Type B pancreatic cell (in vitro differentiated cells): ENCODE measurements at regions not wholly inside any gene's neighbourhood (a gene's known extent, or its start where the extent isn't known, plus 50 kb on each side); places are given as distances from the start of the nearest gene placed in this dataset.
"Not testable (repeated sequence)": the region's sequence is repeated elsewhere in the genome, so short reads cannot be mapped to it uniquely, and the experiment has no call there.

Source experiments
- DNase-seq: peaks from one replicate; pipeline ENCODE4 v3.0.0; 2021; ENCODE audit warnings: mixed read lengths; ENCODE audit not compliant: unreplicated experiment; ENCODE audit errors: extremely low spot score
- H3K27ac Mint-ChIP-seq: 2 replicates; pipeline ENCODE4 v1.8.0; 2021; ENCODE audit warnings: mild to moderate bottlenecking, mixed read lengths
- H3K27me3 Mint-ChIP-seq: 2 replicates; pipeline ENCODE4 v1.8.0; 2021; ENCODE audit warnings: mixed read lengths
- H3K36me3 Mint-ChIP-seq: 2 replicates; pipeline ENCODE4 v1.8.0; 2021; ENCODE audit warnings: mixed read lengths
- H3K4me1 Mint-ChIP-seq: one replicate; pipeline ENCODE4 v1.8.0; 2021; ENCODE audit warnings: mixed read lengths; ENCODE audit not compliant: unreplicated experiment
- H3K4me3 Mint-ChIP-seq: 2 replicates; pipeline ENCODE4 v1.8.0; 2021; ENCODE audit warnings: mild to moderate bottlenecking, mixed read lengths
- H3K9me3 Mint-ChIP-seq: 2 replicates; pipeline ENCODE4 v1.8.0; 2021; ENCODE audit warnings: mixed read lengths
- CTCF ChIP-seq: fragments of 200-600 bp; sonication (generic); conservative IDR thresholded peaks from 2 replicates; pipeline ENCODE4 v1.5.0; 2021; ENCODE audit warnings: antibody characterized with exemption, mild to moderate bottlenecking

DNA sequence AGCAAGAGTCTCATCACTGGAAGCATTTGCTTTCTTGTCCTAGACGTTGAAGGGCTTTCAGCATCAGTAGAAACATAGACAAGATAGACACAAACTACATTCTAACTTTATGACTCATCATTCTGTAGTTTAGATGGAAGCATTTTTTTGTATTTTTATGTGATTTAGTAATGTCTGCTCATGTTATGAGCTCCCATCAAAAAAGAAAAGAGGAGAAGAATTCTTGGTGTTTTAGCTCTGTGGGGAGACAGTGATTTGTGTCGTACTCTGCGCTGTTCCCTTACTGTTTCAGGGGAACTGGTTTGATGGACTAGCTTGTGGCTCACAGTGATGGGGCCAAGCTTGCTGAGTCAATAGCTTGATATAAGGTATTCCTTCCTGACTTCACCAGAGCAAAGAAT, 159.2 kb upstream of the WWC1 start:
- DNase-seq: no peak
- H3K9me3 Mint-ChIP-seq: no peaks in the 10 kb centered on the region
- no peak for TF ChIP-seq CTCF
- no peaks in the 10 kb centered on the region for H3K36me3 Mint-ChIP-seq
- H3K4me3 Mint-ChIP-seq: no peak overlapping the region
- peaks cover 22% of the 10 kb centered on the region for H3K4me1 Mint-ChIP-seq
- H3K27me3 Mint-ChIP-seq: peaks cover 14% of the 10 kb centered on the region
- no peak overlapping the region for H3K27ac Mint-ChIP-seq

DNA sequence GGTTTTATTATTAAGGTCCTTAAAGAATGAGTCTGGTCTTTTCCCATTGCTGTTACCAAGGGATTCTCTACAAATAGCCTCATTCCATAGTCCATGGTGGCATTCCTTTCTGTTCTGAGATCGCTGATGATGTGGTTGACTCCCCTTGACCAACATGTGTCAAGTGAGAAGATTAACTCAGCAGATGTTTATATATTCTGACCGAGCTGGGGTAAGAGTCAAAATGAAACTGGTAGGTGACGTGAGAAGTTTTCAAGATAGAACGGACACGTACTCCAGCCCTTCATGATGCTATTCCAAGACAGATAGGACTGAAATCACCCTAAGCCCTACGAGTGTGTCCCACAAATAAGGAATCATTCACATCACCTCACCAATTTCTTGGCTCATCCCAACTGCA, 155.5 kb upstream of the WWC1 start:
- Mint-ChIP-seq H3K9me3 (no peaks in the 10 kb centered on the region), H3K27me3 (peaks cover 10% of the 10 kb centered on the region), H3K36me3 (no peaks in the 10 kb centered on the region), H3K4me3 (no peak overlapping the region), H3K27ac (no peak overlapping the region), H3K4me1 (peaks cover 6% of the 10 kb centered on the region)
- no peak for TF ChIP-seq CTCF
- DNase-seq: no peak

DNA sequence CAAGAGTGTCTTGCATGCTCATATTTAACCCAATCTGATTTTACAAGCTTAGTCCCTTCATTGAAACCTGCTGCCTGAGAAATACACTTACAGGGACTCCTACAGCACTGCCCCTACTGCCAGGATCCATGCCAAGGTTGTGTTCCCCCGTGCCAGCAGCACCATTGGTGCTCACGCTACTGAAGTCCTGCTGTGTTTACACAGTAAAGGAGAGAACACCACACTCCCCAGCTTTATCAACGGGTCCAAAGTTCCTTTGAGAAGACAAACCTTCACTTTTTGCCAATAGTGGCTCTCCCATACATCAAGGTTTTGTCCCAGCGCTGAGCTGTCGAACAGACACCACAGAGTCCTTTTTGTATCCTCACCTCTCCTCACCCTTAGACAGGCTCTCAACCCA, 155.1 kb upstream of the WWC1 start:
- H3K4me1 Mint-ChIP-seq: peaks cover 6% of the 10 kb centered on the region
- no peak for DNase-seq
- H3K36me3 Mint-ChIP-seq: no peaks in the 10 kb centered on the region
- H3K9me3 Mint-ChIP-seq: no peaks in the 10 kb centered on the region
- H3K27ac Mint-ChIP-seq: no peak overlapping the region
- peaks cover 10% of the 10 kb centered on the region for H3K27me3 Mint-ChIP-seq
- H3K4me3 Mint-ChIP-seq: no peak overlapping the region
- TF ChIP-seq CTCF: no peak

- Mint-ChIP-seq H3K4me3 (no peak overlapping the region), H3K27me3 (peaks cover 10% of the 10 kb centered on the region), H3K4me1 (peaks cover 6% of the 10 kb centered on the region), H3K9me3 (no peaks in the 10 kb centered on the region), H3K36me3 (no peaks in the 10 kb centered on the region), H3K27ac (no peak overlapping the region)
- TF ChIP-seq CTCF: no peak
- no peak for DNase-seq
Measured at GRCh38 chr5:168137265-168137664, 154.2 kb upstream of the WWC1 start.

DNA sequence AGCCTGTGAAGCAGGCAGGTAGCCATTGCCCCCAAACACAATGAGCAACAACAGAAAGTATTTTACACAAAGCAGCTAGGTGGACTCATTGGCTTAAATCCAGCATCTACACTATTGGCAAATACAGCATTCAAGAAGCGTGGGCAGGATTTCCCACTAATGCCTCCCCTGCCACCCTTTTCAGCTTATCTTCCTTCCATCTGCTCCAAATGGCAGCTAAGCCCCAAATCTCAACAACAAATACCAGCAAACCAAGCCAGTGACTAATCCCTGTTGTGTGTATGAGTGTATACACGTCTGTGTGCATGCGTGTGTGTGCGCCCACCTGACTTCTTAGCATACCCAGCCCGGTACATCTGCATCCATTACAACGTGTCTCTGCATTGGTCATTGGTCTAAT, 151.2 kb upstream of the WWC1 start:
- Mint-ChIP-seq H3K9me3 (no peaks in the 10 kb centered on the region), H3K36me3 (no peaks in the 10 kb centered on the region), H3K4me1 (peaks cover 6% of the 10 kb centered on the region), H3K27ac (no peak overlapping the region), H3K4me3 (no peak overlapping the region), H3K27me3 (peaks cover 5% of the 10 kb centered on the region)
- TF ChIP-seq CTCF: no peak
- DNase-seq: no peak

DNA sequence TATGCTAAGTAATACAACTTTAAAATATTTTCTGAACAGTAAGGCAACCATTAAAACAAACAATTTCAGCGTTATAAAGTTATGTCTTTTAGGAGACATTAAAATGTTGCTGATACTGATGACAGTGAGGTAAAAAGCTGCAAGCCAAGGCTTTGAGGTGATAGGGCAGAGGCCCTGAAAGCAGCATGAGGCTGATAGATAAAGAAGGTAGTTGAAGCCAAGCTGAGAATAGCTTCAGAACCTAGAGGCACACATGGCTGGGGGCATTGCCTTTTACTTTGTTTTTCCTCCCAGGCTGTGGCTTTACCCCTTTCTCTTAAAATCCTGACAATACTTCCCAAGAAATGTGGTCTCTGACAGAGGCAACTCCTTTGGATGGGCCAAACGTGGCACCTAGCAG, 149.0 kb upstream of the WWC1 start:
- no peak for TF ChIP-seq CTCF
- Mint-ChIP-seq H3K9me3 (no peaks in the 10 kb centered on the region), H3K27me3 (peaks cover 8% of the 10 kb centered on the region), H3K27ac (no peak overlapping the region), H3K4me3 (no peak overlapping the region), H3K36me3 (no peaks in the 10 kb centered on the region), H3K4me1 (no peaks in the 10 kb centered on the region)
- no peak for DNase-seq

GRCh38 chr5:168143521-168143920, 147.9 kb upstream of the WWC1 start:
- H3K4me1 Mint-ChIP-seq, H3K36me3 Mint-ChIP-seq, H3K4me3 Mint-ChIP-seq, H3K27me3 Mint-ChIP-seq, DNase-seq, H3K9me3 Mint-ChIP-seq: not testable (repeated sequence)
- H3K27ac Mint-ChIP-seq: peak overlapping the region; percentile 53
